Brain microvascular endothelial cell (primary cell): ENCODE measurements at regions not wholly inside any gene's neighbourhood (a gene's known extent, or its start where the extent isn't known, plus 50 kb on each side); places are given as distances from the start of the nearest gene placed in this dataset.

Experiments
- DNase-seq: peaks from one replicate; pipeline ENCODE4 v3.0.0-alpha.2; 2020
- H3K27ac ChIP-seq: fragments of 250-450 bp; sonication (Bioruptor Pico); 2 replicates; pipeline ENCODE4 v1.5.1; 2020; ENCODE audit warnings: mild to moderate bottlenecking, moderate library complexity
- H3K27me3 ChIP-seq: fragments of 250-450 bp; sonication (Bioruptor Pico); replicated peaks from 2 replicates; pipeline ENCODE4 v1.5.1; 2020; ENCODE audit warnings: mild to moderate bottlenecking
- H3K36me3 ChIP-seq: fragments of 250-450 bp; sonication (Bioruptor Pico); replicated peaks from 2 replicates; pipeline ENCODE4 v1.5.1; 2020; ENCODE audit warnings: mild to moderate bottlenecking
- H3K4me3 ChIP-seq: 2 replicates; pipeline ENCODE4 v1.5.1; 2011; ENCODE audit warnings: low read depth, mild to moderate bottlenecking, control low read depth, low read length, moderate library complexity
- CTCF ChIP-seq: IDR thresholded peaks from 2 replicates; pipeline ENCODE4 v1.5.1; 2011; ENCODE audit warnings: low read depth, mild to moderate bottlenecking, moderate library complexity, low read length, control low read depth, inconsistent platforms; ENCODE audit errors: missing control alignments
- in situ Hi-C: cut with HindIII; loops from 2 replicates; pipeline ENCODE4 v1.10.0; 2017; ENCODE audit warnings: low sequenced_read_pairs, low pct_ligation_motif_present

- no peak for DNase-seq
- no peak for TF ChIP-seq CTCF
- in situ Hi-C loops = no loop called here
- Histone ChIP-seq H3K36me3 (no peaks in the 10 kb centered on the region), H3K4me3 (no peak overlapping the region), H3K27ac (no peak overlapping the region), H3K27me3 (no peaks in the 10 kb centered on the region)
Observed at GRCh38 chr1:14304381-14304865, 294.1 kb upstream of the KAZN start.

- Histone ChIP-seq H3K27ac (no peak overlapping the region), H3K4me3 (no peak overlapping the region), H3K27me3 (no peaks in the 10 kb centered on the region), H3K36me3 (no peaks in the 10 kb centered on the region)
- TF ChIP-seq CTCF = no peak
- no peak for DNase-seq
- in situ Hi-C loops = no loop called here
Observed at GRCh38 chr1:14308460-14308859, 290.0 kb upstream of the KAZN start.

GRCh38 chr1:14309984-14310383 is 288.5 kb upstream of the KAZN start:
- Histone ChIP-seq H3K36me3 (no peaks in the 10 kb centered on the region), H3K27me3 (no peaks in the 10 kb centered on the region), H3K27ac (no peak overlapping the region), H3K4me3 (no peak overlapping the region)
- DNase-seq = no peak
- no peak for TF ChIP-seq CTCF
- in situ Hi-C loops = no loop called here

- no peaks in the 10 kb centered on the region for H3K27me3 ChIP-seq
- in situ Hi-C loops = no loop called here
- no peaks in the 10 kb centered on the region for H3K36me3 ChIP-seq
- no peak for TF ChIP-seq CTCF
- H3K27ac ChIP-seq = no peak overlapping the region
- no peak overlapping the region for H3K4me3 ChIP-seq
- no peak for DNase-seq
Observed at GRCh38 chr1:14310476-14310875, 288.0 kb upstream of the KAZN start.

- no peak for TF ChIP-seq CTCF
- DNase-seq = no peak
- H3K36me3 ChIP-seq = no peaks in the 10 kb centered on the region
- H3K27me3 ChIP-seq = no peaks in the 10 kb centered on the region
- H3K4me3 ChIP-seq = no peak overlapping the region
- no peak overlapping the region for H3K27ac ChIP-seq
- in situ Hi-C loops = no loop called here
Observed at GRCh38 chr1:14313731-14314431, 284.6 kb upstream of the KAZN start.

- in situ Hi-C loops = no loop called here
- DNase-seq = no peak
- Histone ChIP-seq H3K27ac (no peak overlapping the region), H3K27me3 (no peaks in the 10 kb centered on the region), H3K4me3 (no peak overlapping the region), H3K36me3 (no peaks in the 10 kb centered on the region)
- no peak for TF ChIP-seq CTCF
Observed at GRCh38 chr1:14318830-14319229, 279.7 kb upstream of the KAZN start.
